Testis (tissue), 2 donors: ENCODE measurements at regions not wholly inside any gene's neighbourhood (a gene's known extent, or its start where the extent isn't known, plus 50 kb on each side); places are given as distances from the start of the nearest gene placed in this dataset.
A peak's percentile ranks its signal among the peaks of the same experiment; 100 is the strongest.

Experiments
- DNase-seq: peaks from one replicate; pipeline ENCODE4 v3.0.0-alpha.2; 2019
- H3K27ac ChIP-seq, 2 donors: fragments of 200-600 bp; sonication (generic); one replicate each; pipeline ENCODE4 v1.5.1; 2019
- H3K27me3 ChIP-seq: fragments of 200-600 bp; sonication (generic); one replicate; pipeline ENCODE4 v1.5.1; 2019
- H3K36me3 ChIP-seq: fragments of 200-600 bp; sonication (generic); one replicate; pipeline ENCODE4 v1.5.1; 2017; ENCODE audit warnings: low read depth; ENCODE audit errors: missing control alignments
- H3K4me1 ChIP-seq: fragments of 200-600 bp; sonication (generic); one replicate; pipeline ENCODE4 v1.5.1; 2019
- H3K4me3 ChIP-seq, 2 donors: fragments of 200-600 bp; sonication (generic); one replicate each; pipeline ENCODE4 v1.5.1; 2017 to 2019
- H3K9me3 ChIP-seq: fragments of 200-600 bp; sonication (generic); one replicate; pipeline ENCODE4 v1.5.1; 2017
- CTCF ChIP-seq, 3 experiments: fragments of 450-650 bp in 2 of 3; fragments of 200-600 bp in 1 of 3; sonication (generic) in 1 of 3; IDR thresholded peaks; one replicate each; pipeline ENCODE4 v1.5.1; 2016 to 2019; ENCODE audit warnings: antibody characterized with exemption in 3 of 3, mild to moderate bottlenecking in 2 of 3, moderate library complexity in 1 of 3
- POLR2A ChIP-seq: fragments of 450-650 bp; IDR thresholded peaks from one replicate; pipeline ENCODE4 v1.6.1; 2017; ENCODE audit warnings: antibody characterized with exemption, mild to moderate bottlenecking, moderate library complexity
- WGBS, 2 donors: methylation state at CpG; one replicate each; pipeline ENCODE4 v1.1.5; 2018; 5-methylcytosine and 5-hydroxymethylcytosine counted together
- intact Hi-C: fragments of 100-400 bp; cut with DNase I; formaldehyde crosslinking; loops from one replicate; pipeline ENCODE4 v1.15.1; 2023; ENCODE audit warnings: low total_unique reads

GRCh38 chr11:134474942-134475341 lies 62.9 kb upstream of the B3GAT1 start:
- no peak for DNase-seq
- no peaks in the 10 kb centered on the region for H3K36me3 ChIP-seq
- H3K9me3 ChIP-seq, result no peaks in the 10 kb centered on the region
- H3K4me1 ChIP-seq, result no peaks in the 10 kb centered on the region
- no peak overlapping the region for H3K4me3 ChIP-seq
- no peaks in the 10 kb centered on the region for H3K27me3 ChIP-seq
- H3K27ac ChIP-seq, result no peak overlapping the region
- 89 to 93% methylated on average over 5 to 9 of the region's 9 CpGs for WGBS, 2 donors
- intact Hi-C loops, result no loop called here
- TF ChIP-seq POLR2A, result no peak
- TF ChIP-seq CTCF (IDR thresholded peaks at IDR 0.05), result no peak

GRCh38 chr11:134474070-134474860 lies 62.2 kb upstream of the B3GAT1 start:
- Histone ChIP-seq H3K36me3 (no peaks in the 10 kb centered on the region), H3K4me3 (no peak overlapping the region), H3K9me3 (no peaks in the 10 kb centered on the region), H3K27me3 (no peaks in the 10 kb centered on the region), H3K4me1 (no peaks in the 10 kb centered on the region), H3K27ac (no peak overlapping the region)
- WGBS, 2 donors, result 86 to 88% methylated on average over 19 to 21 of the region's 21 CpGs
- no peak for DNase-seq
- TF ChIP-seq CTCF (IDR thresholded peaks at IDR 0.05) (no peak), POLR2A (no peak)
- intact Hi-C loops, result no loop called here

GRCh38 chr11:134471716-134472455 lies 59.8 kb upstream of the B3GAT1 start:
- no peaks in the 10 kb centered on the region for H3K36me3 ChIP-seq
- H3K4me3 ChIP-seq, result no peak overlapping the region
- no peaks in the 10 kb centered on the region for H3K9me3 ChIP-seq
- TF ChIP-seq POLR2A, result no peak
- TF ChIP-seq CTCF (IDR thresholded peaks at IDR 0.05), result no peak
- DNase-seq, result no peak
- no peaks in the 10 kb centered on the region for H3K4me1 ChIP-seq
- intact Hi-C loops, result no loop called here
- no peaks in the 10 kb centered on the region for H3K27me3 ChIP-seq
- 42 to 66% methylated on average over 2 to 9 of the region's 9 CpGs for WGBS, 2 donors
- H3K27ac ChIP-seq, result no peak overlapping the region

- Histone ChIP-seq H3K27ac (no peak overlapping the region), H3K27me3 (no peaks in the 10 kb centered on the region), H3K36me3 (no peaks in the 10 kb centered on the region), H3K4me1 (peaks cover 3% of the 10 kb centered on the region), H3K4me3 (peak overlapping the region in 1 of 2 donors; percentile 17), H3K9me3 (no peaks in the 10 kb centered on the region)
- DNase-seq, result no peak
- WGBS, 2 donors, result 38% methylated on average over 16 to 28 of the region's 28 CpGs
- TF ChIP-seq CTCF (IDR thresholded peaks at IDR 0.05) (no peak), POLR2A (no peak)
- intact Hi-C loops, result no loop called here
Observed at GRCh38 chr11:134471087-134471715, 59.2 kb upstream of the B3GAT1 start.
